HG03025 (cell line): ENCODE measurements at regions not wholly inside any gene's neighbourhood (a gene's known extent, or its start where the extent isn't known, plus 50 kb on each side); places are given as distances from the start of the nearest gene placed in this dataset.
"Not testable (repeated sequence)": the region's sequence is repeated elsewhere in the genome, so short reads cannot be mapped to it uniquely, and the experiment has no call there.

ENCODE experiments used
- ATAC-seq: cut with Tn5 transposase; IDR thresholded peaks from one replicate; pipeline ENCODE4 v1.9.1; 2021; ENCODE audit warnings: mild to moderate bottlenecking, moderate library complexity; ENCODE audit not compliant: unreplicated experiment, low FRiP score

GRCh38 chr13:109702030-109702597 lies 84.3 kb downstream of the IRS2 start:
- not testable (repeated sequence) for ATAC-seq

- no peak for ATAC-seq
Measured at GRCh38 chr13:109700176-109700575, 86.2 kb downstream of the IRS2 start.

- ATAC-seq: no peak
Measured at GRCh38 chr13:109699628-109700071, 86.7 kb downstream of the IRS2 start.

GRCh38 chr13:109698779-109699178 lies 87.6 kb downstream of the IRS2 start:
- no peak for ATAC-seq

- no peak for ATAC-seq
Measured at GRCh38 chr13:109697936-109698335, 88.4 kb downstream of the IRS2 start.

GRCh38 chr13:109695402-109696190 lies 90.8 kb downstream of the IRS2 start:
- no peak for ATAC-seq

GRCh38 chr13:109694972-109695371 lies 91.4 kb downstream of the IRS2 start:
- ATAC-seq: no peak

- no peak for ATAC-seq
Measured at GRCh38 chr13:109693213-109693612, 93.2 kb downstream of the IRS2 start.

GRCh38 chr13:109691689-109692088 lies 94.7 kb downstream of the IRS2 start:
- no peak for ATAC-seq

- no peak for ATAC-seq
Measured at GRCh38 chr13:109687559-109688448, 98.6 kb downstream of the IRS2 start.

GRCh38 chr13:109685203-109685602 lies 101.2 kb downstream of the IRS2 start:
- no peak for ATAC-seq

GRCh38 chr13:109684824-109685202 lies 101.6 kb downstream of the IRS2 start:
- no peak for ATAC-seq

GRCh38 chr13:109684084-109684823 lies 102.1 kb downstream of the IRS2 start:
- no peak for ATAC-seq

- ATAC-seq: no peak
Measured at GRCh38 chr13:109682534-109683244, 103.7 kb downstream of the IRS2 start.

- ATAC-seq: no peak
Measured at GRCh38 chr13:109680930-109681329, 105.5 kb downstream of the IRS2 start.

GRCh38 chr13:109680288-109680687 lies 106.1 kb downstream of the IRS2 start:
- ATAC-seq: no peak

- ATAC-seq: no peak
Measured at GRCh38 chr13:109678459-109678858, 107.9 kb downstream of the IRS2 start.

- no peak for ATAC-seq
Measured at GRCh38 chr13:109677206-109677605, 109.2 kb downstream of the IRS2 start.

- no peak for ATAC-seq
Measured at GRCh38 chr13:109673477-109673876, 112.9 kb downstream of the IRS2 start.

GRCh38 chr13:109672545-109672944 lies 113.8 kb downstream of the IRS2 start:
- no peak for ATAC-seq
